Osteocyte (in vitro differentiated cells): ENCODE measurements at regions not wholly inside any gene's neighbourhood (a gene's known extent, or its start where the extent isn't known, plus 50 kb on each side); places are given as distances from the start of the nearest gene placed in this dataset.

Experiments
- DNase-seq: peaks from one replicate; pipeline ENCODE4 v3.0.0; 2021; ENCODE audit warnings: mixed read lengths; ENCODE audit not compliant: unreplicated experiment; ENCODE audit errors: extremely low spot score
- H3K27ac Mint-ChIP-seq: one replicate; pipeline ENCODE4 v1.8.0; 2021; ENCODE audit warnings: mild to moderate bottlenecking, mixed read lengths; ENCODE audit not compliant: unreplicated experiment
- H3K27me3 Mint-ChIP-seq: one replicate; pipeline ENCODE4 v1.8.0; 2021; ENCODE audit warnings: mixed read lengths; ENCODE audit not compliant: unreplicated experiment
- H3K36me3 Mint-ChIP-seq: one replicate; pipeline ENCODE4 v1.8.0; 2021; ENCODE audit warnings: mixed read lengths; ENCODE audit not compliant: unreplicated experiment
- H3K4me1 Mint-ChIP-seq: one replicate; pipeline ENCODE4 v1.8.0; 2021; ENCODE audit warnings: mixed read lengths; ENCODE audit not compliant: unreplicated experiment
- H3K4me3 Mint-ChIP-seq: one replicate; pipeline ENCODE4 v1.8.0; 2021; ENCODE audit warnings: mild to moderate bottlenecking, moderate library complexity, mixed read lengths; ENCODE audit not compliant: unreplicated experiment
- H3K9me3 Mint-ChIP-seq: one replicate; pipeline ENCODE4 v1.8.0; 2021; ENCODE audit warnings: mixed read lengths; ENCODE audit not compliant: unreplicated experiment
- CTCF ChIP-seq: fragments of 200-600 bp; sonication (generic); IDR thresholded peaks from 2 replicates; pipeline ENCODE4 v1.5.0; 2021; ENCODE audit warnings: antibody characterized with exemption, mild to moderate bottlenecking, moderate library complexity

- no peak for TF ChIP-seq CTCF
- H3K9me3 Mint-ChIP-seq = peaks cover 7% of the 10 kb centered on the region
- no peak for DNase-seq
- H3K27ac Mint-ChIP-seq = no peak overlapping the region
- no peaks in the 10 kb centered on the region for H3K4me1 Mint-ChIP-seq
- no peaks in the 10 kb centered on the region for H3K27me3 Mint-ChIP-seq
- H3K36me3 Mint-ChIP-seq = peaks cover 3% of the 10 kb centered on the region
- no peak overlapping the region for H3K4me3 Mint-ChIP-seq
Observed at GRCh38 chr4:126820631-126821030, 812.1 kb upstream of the INTU start.

- TF ChIP-seq CTCF = no peak
- peaks cover 7% of the 10 kb centered on the region for H3K9me3 Mint-ChIP-seq
- H3K27me3 Mint-ChIP-seq = no peaks in the 10 kb centered on the region
- no peak for DNase-seq
- H3K27ac Mint-ChIP-seq = no peak overlapping the region
- no peaks in the 10 kb centered on the region for H3K4me1 Mint-ChIP-seq
- H3K36me3 Mint-ChIP-seq = peaks cover 3% of the 10 kb centered on the region
- H3K4me3 Mint-ChIP-seq = no peak overlapping the region
Observed at GRCh38 chr4:126821152-126821551, 811.6 kb upstream of the INTU start.

DNA sequence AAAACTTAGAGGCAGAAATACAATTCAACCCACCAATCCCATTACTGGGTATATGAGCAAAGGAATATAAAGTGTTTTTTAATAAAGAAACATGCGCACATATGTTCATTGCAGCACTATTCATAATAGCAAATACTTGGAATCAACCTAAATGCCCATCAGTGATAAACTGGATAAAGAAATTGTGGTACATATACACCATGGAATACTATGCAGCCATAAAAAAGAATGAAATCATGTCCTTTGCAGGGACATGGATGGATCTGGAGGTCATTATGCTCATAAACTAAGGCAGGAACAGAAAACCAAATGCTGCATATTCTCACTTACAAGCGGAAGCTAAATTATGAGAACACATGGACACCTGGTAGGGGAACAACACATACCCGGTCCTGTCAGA lies 807.7 kb upstream of the INTU start:
- no peaks in the 10 kb centered on the region for H3K4me1 Mint-ChIP-seq
- H3K27me3 Mint-ChIP-seq = no peaks in the 10 kb centered on the region
- H3K9me3 Mint-ChIP-seq = peaks cover 10% of the 10 kb centered on the region
- DNase-seq = no peak
- TF ChIP-seq CTCF = no peak
- H3K27ac Mint-ChIP-seq = no peak overlapping the region
- peaks cover 2% of the 10 kb centered on the region for H3K36me3 Mint-ChIP-seq
- H3K4me3 Mint-ChIP-seq = no peak overlapping the region

DNA sequence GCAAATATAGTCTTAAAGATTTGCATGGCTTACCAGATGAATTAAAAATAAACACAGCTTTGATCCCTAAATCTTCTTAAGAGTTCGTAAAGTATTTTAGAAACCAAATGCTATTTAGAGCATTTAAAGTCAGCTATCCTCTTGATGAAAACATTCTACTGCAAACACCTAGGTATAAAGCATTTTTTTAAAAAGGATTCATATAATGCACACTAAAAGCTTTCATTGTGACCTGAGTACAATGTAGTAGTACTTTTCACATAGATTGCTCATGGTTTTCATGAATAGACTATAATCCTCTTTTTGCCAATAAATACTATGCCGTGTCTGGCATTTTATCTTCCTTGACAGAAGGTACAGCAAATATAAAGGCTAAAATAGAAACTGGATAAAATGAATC lies 805.1 kb upstream of the INTU start:
- H3K36me3 Mint-ChIP-seq = peaks cover 4% of the 10 kb centered on the region
- H3K27me3 Mint-ChIP-seq = no peaks in the 10 kb centered on the region
- no peaks in the 10 kb centered on the region for H3K4me1 Mint-ChIP-seq
- H3K27ac Mint-ChIP-seq = no peak overlapping the region
- peaks cover 25% of the 10 kb centered on the region for H3K9me3 Mint-ChIP-seq
- no peak for TF ChIP-seq CTCF
- no peak overlapping the region for H3K4me3 Mint-ChIP-seq
- no peak for DNase-seq

GRCh38 chr4:126834854-126835253 lies 797.9 kb upstream of the INTU start:
- Mint-ChIP-seq H3K27me3 (no peaks in the 10 kb centered on the region), H3K4me1 (peaks cover 12% of the 10 kb centered on the region), H3K36me3 (peaks cover 11% of the 10 kb centered on the region), H3K4me3 (no peak overlapping the region), H3K27ac (no peak overlapping the region), H3K9me3 (peaks cover 57% of the 10 kb centered on the region)
- DNase-seq = no peak
- TF ChIP-seq CTCF = no peak
